SK-N-SH (cell line): ENCODE measurements at regions not wholly inside any gene's neighbourhood (a gene's known extent, or its start where the extent isn't known, plus 50 kb on each side); places are given as distances from the start of the nearest gene placed in this dataset.

Experiments
- CTCF ChIA-PET: fragments of 300-600, 350-600 bp; formaldehyde crosslinking; extraction: SDS; loops from one replicate; lab custom pipeline; 2021; lab: Yijun Ruan, JAX
- POLR2A ChIA-PET: fragments of 350-600 bp; sonication (Branson Sonifier 250); formaldehyde crosslinking; extraction: SDS; loops from one replicate; lab custom pipeline; 2020; ENCODE audit warnings: antibody characterized with exemption, inconsistent platforms; lab: Yijun Ruan, JAX
- DNase-seq: peaks from one replicate; pipeline ENCODE4 v3.0.0; 2012
- H2AFZ ChIP-seq: fragments of 200-600 bp; sonication (generic); 2 replicates; pipeline ENCODE4 v1.8.1; 2016; ENCODE audit warnings: antibody characterized with exemption, mild to moderate bottlenecking, low read depth
- H3F3A ChIP-seq: fragments of 200-600 bp; sonication (generic); replicated peaks from 2 replicates; pipeline ENCODE3; 2016; ENCODE audit warnings: antibody characterized with exemption, mild to moderate bottlenecking; ENCODE audit not compliant: insufficient read depth
- H3K27ac ChIP-seq, 2 experiments: fragments of 200-500 bp in 1 of 2; fragments of 200-600 bp in 1 of 2; sonication (Bioruptor generic) in 1 of 2; sonication (generic), shearing (Covaris generic) in 1 of 2; 2 replicates each; pipeline versions ENCODE4 v1.5.1 to v1.6.1; 2014 to 2016; ENCODE audit warnings: low read depth in 2 of 2, inconsistent platforms in 1 of 2, low read length in 1 of 2, mild to moderate bottlenecking in 1 of 2, mixed read lengths in 1 of 2
- H3K27me3 ChIP-seq: fragments of 200-600 bp; sonication (generic), shearing (Covaris generic); 2 replicates; pipeline ENCODE4 v1.6.1; 2016; ENCODE audit warnings: mixed run types; ENCODE audit not compliant: insufficient read depth
- H3K36me3 ChIP-seq, 2 experiments: fragments of 200-500 bp in 1 of 2; fragments of 200-600 bp in 1 of 2; sonication (Bioruptor generic) in 1 of 2; sonication (generic) in 1 of 2; replicated peaks in 1 of 2; 2 replicates each; pipeline versions ENCODE3 to v1.5.1; 2014 to 2016; ENCODE audit warnings: low read length in 1 of 2, mild to moderate bottlenecking in 1 of 2; ENCODE audit not compliant: insufficient read depth in 2 of 2, control insufficient read depth in 1 of 2
- H3K4me1 ChIP-seq, 2 experiments: fragments of 200-500 bp in 1 of 2; fragments of 200-600 bp in 1 of 2; sonication (Bioruptor generic) in 1 of 2; sonication (generic), shearing (Covaris generic) in 1 of 2; 2 replicates each; pipeline versions ENCODE4 v1.5.1 to v1.6.1; 2014 to 2016; ENCODE audit warnings: low read depth in 1 of 2, low read length in 1 of 2, mixed run types in 1 of 2; ENCODE audit not compliant: insufficient read depth in 2 of 2, control insufficient read depth in 1 of 2
- H3K4me2 ChIP-seq: fragments of 200-600 bp; sonication (generic), shearing (Covaris generic); 2 replicates; pipeline ENCODE4 v1.6.1; 2017; ENCODE audit warnings: mixed run types
- H3K4me3 ChIP-seq, 2 experiments: fragments of 200-500 bp in 1 of 2; fragments of 200-600 bp in 1 of 2; sonication (Bioruptor generic) in 1 of 2; sonication (generic), shearing (Covaris generic) in 1 of 2; 2 replicates each; pipeline versions ENCODE4 v1.5.1 to v1.8.1; 2014 to 2016; ENCODE audit warnings: low read depth in 2 of 2, inconsistent platforms in 1 of 2, low read length in 1 of 2, mild to moderate bottlenecking in 1 of 2, mixed read lengths in 1 of 2, moderate library complexity in 1 of 2
- H3K79me2 ChIP-seq: fragments of 200-600 bp; sonication (generic); 2 replicates; pipeline ENCODE4 v1.8.1; 2017; ENCODE audit warnings: mild to moderate bottlenecking; ENCODE audit not compliant: insufficient read depth
- H3K9ac ChIP-seq: fragments of 200-600 bp; sonication (generic); 2 replicates; pipeline ENCODE4 v1.6.1; 2017; ENCODE audit warnings: mixed run types
- H3K9me2 ChIP-seq: fragments of 200-600 bp; sonication (generic); 2 replicates; pipeline ENCODE4 v1.6.1; 2017; ENCODE audit warnings: mixed run types
- H3K9me3 ChIP-seq: fragments of 200-600 bp; sonication (generic); 2 replicates; pipeline ENCODE4 v1.6.1; 2017; ENCODE audit warnings: mixed run types, mild to moderate bottlenecking, moderate library complexity
- H4K20me1 ChIP-seq: fragments of 200-600 bp; sonication (generic); 2 replicates; pipeline ENCODE4 v1.6.1; 2017; ENCODE audit warnings: mild to moderate bottlenecking, mixed run types; ENCODE audit not compliant: insufficient read depth
- CHD2 ChIP-seq: fragments of 150-350 bp; IDR thresholded peaks from 2 replicates; pipeline ENCODE4 v1.6.1; 2018; ENCODE audit warnings: low read length; ENCODE audit not compliant: partially characterized antibody
- CTCF ChIP-seq: fragments of 200-600 bp; sonication (generic); IDR thresholded peaks from 2 replicates; pipeline ENCODE4 v1.6.1; 2017; ENCODE audit warnings: antibody characterized with exemption, mild to moderate bottlenecking, moderate library complexity
- ELF1 ChIP-seq: IDR thresholded peaks from 2 replicates; pipeline ENCODE4 v1.4.0; 2012
- EP300 ChIP-seq, 2 experiments: IDR thresholded peaks; 2 replicates each; pipeline versions ENCODE4 v1.4.0 to v1.6.1; 2012; ENCODE audit warnings: borderline replicate concordance in 1 of 2, low read depth in 1 of 2, low read length in 1 of 2
- FOXM1 ChIP-seq: IDR thresholded peaks from 2 replicates; pipeline ENCODE4 v1.4.0; 2012; ENCODE audit warnings: low read depth, mild to moderate bottlenecking
- GATA2 ChIP-seq: sonication (generic); formaldehyde crosslinking; IDR thresholded peaks from 2 replicates; pipeline ENCODE4 v1.5.0; 2020; ENCODE audit warnings: mild to moderate bottlenecking, missing genetic modification reagents
- JUND ChIP-seq: IDR thresholded peaks from 2 replicates; pipeline ENCODE4 v1.4.0; 2012
- MAX ChIP-seq: IDR thresholded peaks from 2 replicates; pipeline ENCODE4 v1.4.0; 2012; ENCODE audit warnings: low read depth
- NRF1 ChIP-seq: IDR thresholded peaks from 2 replicates; pipeline ENCODE4 v1.6.1; 2012; ENCODE audit warnings: low read depth, mild to moderate bottlenecking, low read length
- PBX3 ChIP-seq: IDR thresholded peaks from 2 replicates; pipeline ENCODE4; 2012
- POLR2AphosphoS5 ChIP-seq: IDR thresholded peaks from 2 replicates; pipeline ENCODE4 v1.6.1; 2012; ENCODE audit warnings: low read depth, low read length
- RAD21 ChIP-seq: IDR thresholded peaks from 2 replicates; pipeline ENCODE4 v1.6.1; 2012; ENCODE audit warnings: mild to moderate bottlenecking, low read length
- RCOR1 ChIP-seq: fragments of 150-350 bp; IDR thresholded peaks from 2 replicates; pipeline ENCODE4 v1.6.1; 2017; ENCODE audit warnings: antibody characterized with exemption, low read length
- REST ChIP-seq: IDR thresholded peaks from 2 replicates; pipeline ENCODE4 v1.6.1; 2012; ENCODE audit warnings: mild to moderate bottlenecking, low read depth, low read length, moderate library complexity
- RFX5 ChIP-seq: IDR thresholded peaks from 2 replicates; pipeline ENCODE4 v1.6.1; 2012; ENCODE audit warnings: mild to moderate bottlenecking, improper control_type of control experiment, low read length
- SIN3A ChIP-seq: IDR thresholded peaks from 2 replicates; pipeline ENCODE4 v1.6.1; 2012; ENCODE audit warnings: low read depth, mild to moderate bottlenecking, low read length, moderate library complexity, borderline replicate concordance
- USF1 ChIP-seq: IDR thresholded peaks from 2 replicates; pipeline ENCODE4 v1.4.0; 2012; ENCODE audit warnings: low read depth, borderline replicate concordance
- USF2 ChIP-seq: fragments of 150-350 bp; IDR thresholded peaks from 2 replicates; pipeline ENCODE4 v1.6.1; 2017; ENCODE audit warnings: antibody characterized with exemption, low read length, low read depth, borderline replicate concordance
- YY1 ChIP-seq: IDR thresholded peaks from 2 replicates; pipeline ENCODE4 v1.4.0; 2012; ENCODE audit warnings: low read depth, mild to moderate bottlenecking
- WGBS: methylation state at CpG from one replicate; pipeline ENCODE4 v1.1.6; 2017; ENCODE audit warnings: low lambda C conversion rate; 5-methylcytosine and 5-hydroxymethylcytosine counted together

GRCh38 chr7:69205581-69205980 is 392.7 kb upstream of the AUTS2 start:
- H3K27ac ChIP-seq: no peak overlapping the region
- no peak overlapping the region for H2AFZ ChIP-seq
- H3F3A ChIP-seq: no peaks in the 10 kb centered on the region
- no peaks in the 10 kb centered on the region for H3K79me2 ChIP-seq
- no peaks in the 10 kb centered on the region for H3K27me3 ChIP-seq
- CTCF ChIA-PET: no interaction called here
- H3K9ac ChIP-seq: no peak overlapping the region
- DNase-seq: no peak
- H3K36me3 ChIP-seq: no peaks in the 10 kb centered on the region
- no peak overlapping the region for H3K4me3 ChIP-seq
- no peaks in the 10 kb centered on the region for H3K9me2 ChIP-seq
- TF ChIP-seq SIN3A: no peak
- TF ChIP-seq MAX: no peak
- TF ChIP-seq JUND: no peak
- no peak for TF ChIP-seq GATA2 (CRISPR knock-in tag)
- TF ChIP-seq EP300 (IDR thresholded peaks at IDR 0.05; ENCODE audit: borderline replicate concordance in 1 of 2, low read depth in 1 of 2, low read length in 1 of 2): no peak
- TF ChIP-seq RFX5: no peak
- TF ChIP-seq USF2: no peak
- no peaks in the 10 kb centered on the region for H3K9me3 ChIP-seq
- POLR2A ChIA-PET: no interaction called here
- no peaks in the 10 kb centered on the region for H4K20me1 ChIP-seq
- H3K4me1 ChIP-seq: no peaks in the 10 kb centered on the region
- H3K4me2 ChIP-seq: no peak overlapping the region

GRCh38 chr7:69208276-69208675 is 390.0 kb upstream of the AUTS2 start:
- no peaks in the 10 kb centered on the region for H3F3A ChIP-seq
- POLR2A ChIA-PET: no interaction called here
- H2AFZ ChIP-seq: no peak overlapping the region
- 41% methylated on average over 6 of the region's 6 CpGs for WGBS
- TF ChIP-seq PBX3 (no peak), JUND (no peak), GATA2 (CRISPR knock-in tag) (no peak), USF1 (no peak), USF2 (no peak), RAD21 (no peak), CTCF (no peak), NRF1 (no peak), REST (no peak), RFX5 (no peak), FOXM1 (no peak), YY1 (no peak), ELF1 (no peak), POLR2AphosphoS5 (no peak), CHD2 (no peak), MAX (no peak), RCOR1 (no peak)
- no peak for DNase-seq
- H3K79me2 ChIP-seq: no peaks in the 10 kb centered on the region
- CTCF ChIA-PET: interaction anchor here (1.8 kb wide), 1 partner anchor 11 kb away, joined by 4 read pairs; no protein-coding TSS in a partner anchor
- H3K4me2 ChIP-seq: no peak overlapping the region
- H3K36me3 ChIP-seq: no peaks in the 10 kb centered on the region
- no peaks in the 10 kb centered on the region for H3K9me3 ChIP-seq
- H3K27me3 ChIP-seq: no peaks in the 10 kb centered on the region
- H3K27ac ChIP-seq: no peak overlapping the region
- no peaks in the 10 kb centered on the region for H4K20me1 ChIP-seq
- H3K4me1 ChIP-seq: no peaks in the 10 kb centered on the region; a peak in 1 of 4 replicates
- H3K4me3 ChIP-seq: no peak overlapping the region
- no peaks in the 10 kb centered on the region for H3K9me2 ChIP-seq
- no peak overlapping the region for H3K9ac ChIP-seq
